Stimulated activated CD8-positive, alpha-beta memory T cell treated with anti-CD3 and anti-CD28 coated beads, Interleukin-12 subunit alpha, Interleukin-12 subunit beta, amount 100 ng/mL, for 24 hours (primary cell): ENCODE measurements at regions not wholly inside any gene's neighbourhood (a gene's known extent, or its start where the extent isn't known, plus 50 kb on each side); places are given as distances from the start of the nearest gene placed in this dataset.
"Not testable (repeated sequence)": the region's sequence is repeated elsewhere in the genome, so short reads cannot be mapped to it uniquely, and the experiment has no call there.

ENCODE experiments used
- DNase-seq: peaks from one replicate; pipeline ENCODE4 v3.0.0-alpha.2; 2020; ENCODE audit errors: extremely low read depth

DNA sequence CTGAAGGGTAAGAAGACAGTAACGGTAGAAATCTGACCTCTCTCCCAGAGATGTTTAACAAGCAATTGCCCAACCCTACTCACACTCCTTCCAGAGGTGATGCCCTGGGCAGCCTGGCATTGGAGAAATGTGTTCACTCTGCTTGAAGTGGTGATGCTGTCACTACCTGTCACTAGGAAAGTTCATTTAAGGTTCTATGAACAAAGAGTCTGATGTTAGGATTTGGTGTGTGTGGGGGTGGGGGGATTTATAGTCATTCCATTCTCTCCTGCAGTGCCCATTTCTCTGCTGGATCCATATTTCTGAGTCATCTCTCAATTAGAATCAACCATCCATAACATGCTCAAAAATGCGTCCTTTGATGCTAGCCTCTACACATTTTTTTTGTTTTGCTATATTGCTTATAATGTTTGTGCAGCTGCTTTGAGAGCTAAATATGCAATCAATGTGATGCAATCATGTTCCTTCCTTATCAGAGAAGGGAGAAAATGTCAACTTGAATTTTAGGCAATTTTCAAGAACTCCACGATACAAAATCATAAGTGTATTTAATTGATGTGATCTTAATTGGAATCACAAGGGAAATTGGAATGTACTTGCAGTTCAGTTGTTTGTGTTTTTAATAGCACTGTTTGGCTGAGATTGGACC lies 173.9 kb downstream of the DUSP10 start:
- no peak for DNase-seq

DNA sequence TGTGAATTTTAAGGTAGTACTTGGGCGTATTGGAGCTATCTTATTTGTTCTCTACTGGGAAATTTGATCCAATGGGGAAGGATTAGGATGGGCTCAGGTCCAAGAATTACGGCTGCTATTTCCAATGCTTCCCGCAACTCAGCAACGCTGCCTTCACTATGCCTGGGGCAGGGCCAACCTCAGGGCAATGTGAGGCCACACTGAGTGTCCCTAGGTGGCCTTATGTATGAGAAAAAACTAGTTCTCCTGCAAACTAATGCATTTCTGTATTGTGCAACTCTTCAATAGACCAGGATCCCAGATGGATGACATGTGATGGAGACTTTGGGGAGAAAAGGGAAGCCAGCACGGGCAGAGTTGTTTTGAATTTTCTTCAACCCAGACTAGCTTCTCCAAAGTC lies 168.1 kb downstream of the DUSP10 start:
- no peak for DNase-seq

DNA sequence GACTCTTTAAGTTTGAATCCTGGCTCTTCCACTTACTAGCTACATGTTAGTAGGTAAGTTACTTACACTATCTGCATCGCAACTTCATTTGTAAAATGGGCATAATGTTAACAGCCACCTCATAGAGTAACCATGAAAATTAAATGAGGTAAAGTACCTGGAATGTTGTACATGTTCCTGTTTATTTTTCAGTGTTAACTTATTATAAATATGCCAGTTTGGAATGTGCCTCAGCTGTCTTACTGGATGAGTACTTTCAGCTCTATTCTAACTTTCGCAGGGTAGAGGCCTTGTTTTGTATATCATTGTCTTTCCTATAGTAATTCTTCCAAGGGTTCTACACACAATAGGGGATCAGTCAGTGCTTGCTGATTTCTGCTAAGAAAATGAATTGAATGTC lies 167.4 kb downstream of the DUSP10 start:
- DNase-seq: no peak

DNA sequence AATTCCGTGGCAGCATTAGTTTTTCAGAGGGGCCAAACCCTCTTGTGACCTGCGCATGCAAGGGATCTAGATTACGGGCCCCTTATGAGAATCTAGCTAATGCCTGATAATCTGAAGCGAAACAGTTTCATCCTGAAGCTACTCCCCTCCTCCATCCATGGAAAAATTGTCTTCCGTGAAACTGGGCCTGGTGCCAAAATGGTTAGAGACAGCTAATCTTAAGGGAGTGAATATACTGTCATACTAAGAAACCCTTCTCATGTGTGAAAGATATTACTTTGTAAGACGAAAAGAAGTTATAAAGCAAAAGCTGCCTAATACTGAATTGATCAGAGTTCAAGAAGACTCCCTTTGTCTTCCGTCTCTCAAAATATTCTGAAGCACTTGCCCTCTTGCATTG lies 166.3 kb downstream of the DUSP10 start:
- no peak for DNase-seq

DNA sequence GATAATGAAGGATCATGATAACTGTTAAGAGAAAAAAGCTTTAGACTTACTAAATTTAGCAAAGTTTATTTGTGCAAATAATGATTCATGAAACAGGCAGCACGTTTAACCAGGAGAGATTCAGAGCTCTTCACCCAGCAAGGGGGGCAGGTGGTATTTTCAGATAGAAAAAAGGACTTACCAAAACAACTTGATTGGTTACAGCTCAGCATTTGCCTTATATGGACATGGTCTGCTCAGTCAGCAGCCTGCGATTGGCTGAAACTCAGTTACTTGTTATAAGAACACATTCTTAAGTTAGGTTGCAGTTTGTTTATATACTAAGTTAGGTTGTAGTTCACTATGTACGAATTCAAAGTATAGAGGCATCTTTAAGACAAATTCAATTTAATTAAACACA lies 165.6 kb downstream of the DUSP10 start:
- no peak for DNase-seq

DNA sequence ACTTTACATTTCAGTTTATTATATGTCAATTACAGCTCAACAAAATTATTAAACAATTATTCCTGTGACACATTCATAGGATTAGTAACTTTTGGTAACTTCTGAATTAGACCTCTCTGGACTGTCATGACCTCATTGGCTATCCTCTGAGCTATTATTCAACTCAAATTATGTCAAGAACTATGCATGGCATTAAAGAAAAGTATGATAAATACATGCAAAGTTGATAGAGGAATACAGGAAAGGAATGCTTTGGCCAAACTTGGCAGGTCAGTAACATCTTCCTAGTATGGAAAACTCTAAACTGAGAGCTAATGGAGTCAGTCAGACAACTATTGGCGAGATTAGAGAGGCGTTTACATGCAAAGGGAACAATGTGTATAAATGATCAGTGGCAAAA lies 158.4 kb downstream of the DUSP10 start:
- no peak for DNase-seq

DNA sequence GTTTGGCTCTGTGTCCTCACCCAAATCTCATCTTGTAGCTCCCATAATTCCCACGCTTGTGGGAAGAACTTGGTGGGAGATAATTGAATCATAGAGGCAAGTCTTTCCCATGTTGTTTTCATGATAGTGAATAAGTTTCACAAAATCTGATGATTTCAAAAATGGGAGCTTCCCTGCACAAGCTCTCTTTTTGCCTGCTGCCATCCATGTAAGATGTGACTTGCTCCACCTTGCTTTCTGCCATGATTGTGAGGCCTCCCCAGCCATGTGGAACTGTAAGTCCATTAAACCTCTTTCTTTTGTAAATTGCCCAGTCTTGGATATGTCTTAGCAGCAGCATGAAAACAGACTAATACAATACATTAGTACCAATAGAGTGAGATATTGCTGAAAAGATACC lies 154.9 kb downstream of the DUSP10 start:
- not testable (repeated sequence) for DNase-seq

DNA sequence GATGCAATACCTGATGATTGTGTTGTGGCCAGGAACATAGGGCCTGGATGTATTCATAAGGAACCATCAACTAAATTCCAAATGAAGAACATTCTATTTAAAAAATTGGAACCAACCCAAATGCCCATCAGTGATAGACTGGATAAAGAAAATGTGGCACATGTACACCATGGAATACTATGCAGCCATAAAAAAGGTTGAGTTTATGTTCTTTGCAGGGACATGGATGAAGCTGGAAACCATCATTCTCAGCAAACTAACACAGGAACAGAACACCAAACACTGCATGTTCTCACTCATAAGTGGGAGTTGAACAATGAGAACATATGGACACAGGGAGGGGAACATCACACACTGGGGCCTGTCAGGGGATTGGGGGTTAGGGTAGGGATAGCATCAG lies 150.6 kb downstream of the DUSP10 start:
- DNase-seq: not testable (repeated sequence)

DNA sequence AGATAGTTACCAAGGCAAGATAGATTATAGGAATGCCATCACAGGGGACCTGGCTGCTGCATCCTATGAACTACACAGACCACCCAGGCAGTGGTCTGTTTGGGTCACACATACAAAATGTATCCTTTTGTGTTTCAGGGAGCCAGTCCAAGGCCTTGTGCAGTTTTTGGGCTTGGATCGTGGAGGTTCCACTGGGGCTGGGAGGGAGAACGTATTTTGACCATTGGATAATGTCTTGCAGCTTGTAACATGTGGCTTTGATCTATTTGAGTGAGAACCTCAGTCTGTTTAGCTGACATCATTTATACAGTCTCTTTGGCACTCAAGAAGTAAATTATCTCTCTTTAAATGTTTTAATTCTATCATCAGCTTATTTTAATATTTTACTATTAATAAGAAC lies 147.3 kb downstream of the DUSP10 start:
- DNase-seq: no peak

DNA sequence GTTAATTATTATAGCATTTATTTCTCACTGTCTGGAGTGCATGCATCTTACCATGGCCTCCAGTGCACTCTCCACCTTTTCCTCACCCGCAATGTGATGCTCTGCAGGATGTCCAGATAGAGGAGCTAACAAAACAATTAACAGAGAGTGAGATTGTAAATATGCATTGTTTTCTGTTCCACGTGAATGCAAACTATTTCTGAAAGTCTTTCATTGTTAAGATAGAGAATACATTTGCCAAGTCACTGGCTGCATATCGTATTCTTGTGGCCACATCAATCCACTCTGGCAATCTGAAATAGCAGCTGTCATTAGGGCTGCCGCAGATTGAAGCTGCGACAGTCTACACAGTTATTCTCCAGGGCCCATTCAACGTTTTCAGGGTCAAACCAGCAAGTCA lies 143.8 kb downstream of the DUSP10 start:
- DNase-seq: no peak

DNA sequence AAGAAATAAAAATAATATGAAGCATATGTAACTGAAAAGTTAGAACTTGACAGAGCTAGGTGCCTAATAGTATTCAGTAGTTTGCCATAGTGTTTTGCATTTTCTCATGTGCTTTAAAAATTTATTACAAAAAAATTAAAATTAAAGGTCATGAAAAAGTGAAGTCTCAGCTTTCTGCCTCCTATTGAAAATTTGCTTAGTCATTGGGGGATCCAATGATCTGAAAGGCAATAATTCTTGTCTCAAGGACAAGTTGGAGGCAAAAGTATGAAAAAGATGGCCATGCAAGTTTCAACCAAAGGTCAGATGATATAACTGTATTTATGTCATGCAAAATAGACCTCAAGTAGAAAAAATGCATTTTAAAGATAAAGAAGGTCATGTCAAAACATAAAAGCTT lies 140.7 kb downstream of the DUSP10 start:
- no peak for DNase-seq

DNA sequence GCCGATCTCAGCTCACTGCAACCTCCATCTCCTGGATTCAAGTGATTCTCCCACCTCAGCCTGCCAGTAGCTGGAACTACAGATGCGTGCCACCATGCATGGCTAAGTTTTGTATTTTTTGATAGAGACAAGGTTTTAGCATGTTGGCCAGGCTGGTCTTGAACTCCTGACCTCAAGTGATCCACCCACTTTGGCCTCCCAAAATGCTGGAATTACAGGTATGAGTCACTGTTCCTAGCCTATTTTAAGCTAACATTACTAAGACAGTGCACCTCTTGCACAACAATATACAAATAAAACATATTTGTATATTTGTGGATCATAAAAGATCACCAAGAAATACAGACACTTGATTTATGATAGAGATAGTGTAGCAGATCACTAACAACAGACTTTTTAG lies 139.1 kb downstream of the DUSP10 start:
- DNase-seq: no peak

DNA sequence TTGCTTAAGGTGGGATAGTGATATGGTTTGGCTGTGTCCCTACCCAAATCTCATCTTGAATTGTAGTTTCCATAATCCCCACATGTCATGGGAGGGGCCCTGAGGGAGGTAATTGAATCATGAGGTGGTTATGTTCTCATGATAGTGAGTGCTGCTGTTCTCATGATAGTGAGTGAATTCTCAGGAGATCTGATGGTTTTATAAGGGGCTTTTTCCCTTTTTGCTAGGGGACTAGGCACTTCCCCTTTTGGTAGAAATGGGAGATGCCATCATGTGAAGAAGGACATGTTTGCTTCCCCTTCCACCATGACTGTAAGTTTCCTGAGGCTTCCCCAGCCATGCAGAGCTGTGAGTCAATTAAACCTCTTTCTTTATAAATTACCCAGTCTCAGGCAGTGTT lies 137.5 kb downstream of the DUSP10 start:
- not testable (repeated sequence) for DNase-seq

DNA sequence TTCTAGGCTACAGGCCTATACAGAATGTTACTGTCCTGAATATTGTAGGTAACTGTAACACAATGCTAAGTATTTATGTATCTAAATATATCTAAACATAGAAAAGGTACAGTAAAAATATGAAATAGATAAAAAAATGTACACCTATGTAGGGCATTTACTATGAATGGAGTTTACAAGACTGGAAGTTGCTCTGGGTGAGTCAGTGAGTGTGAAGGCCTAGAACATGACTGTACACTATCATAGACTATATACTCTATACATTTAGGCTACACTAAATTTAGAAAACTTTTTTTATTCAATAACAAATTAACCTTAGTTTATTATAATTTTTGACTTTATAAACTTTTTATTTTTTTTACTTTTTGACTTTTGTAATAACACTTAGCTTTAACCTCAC lies 136.9 kb downstream of the DUSP10 start:
- no peak for DNase-seq

DNA sequence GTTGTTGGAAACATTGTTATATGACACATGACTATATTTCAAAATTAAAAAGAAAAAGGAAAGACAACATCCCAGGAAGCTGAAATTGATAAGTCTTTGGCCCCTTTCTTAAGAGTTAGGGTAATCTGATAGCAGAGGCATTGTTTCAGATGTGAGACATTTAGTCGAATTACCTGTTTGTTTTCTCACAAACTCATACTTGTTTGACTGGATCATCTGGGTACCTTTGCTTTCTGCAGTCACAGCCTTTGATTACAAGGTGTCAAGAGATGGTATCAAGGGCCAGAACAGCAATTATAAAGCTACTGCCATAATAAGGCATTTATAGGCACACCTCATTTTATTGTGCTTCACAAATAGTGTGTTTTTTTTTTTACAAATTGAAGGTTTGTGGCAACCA lies 136.3 kb downstream of the DUSP10 start:
- DNase-seq: no peak

DNA sequence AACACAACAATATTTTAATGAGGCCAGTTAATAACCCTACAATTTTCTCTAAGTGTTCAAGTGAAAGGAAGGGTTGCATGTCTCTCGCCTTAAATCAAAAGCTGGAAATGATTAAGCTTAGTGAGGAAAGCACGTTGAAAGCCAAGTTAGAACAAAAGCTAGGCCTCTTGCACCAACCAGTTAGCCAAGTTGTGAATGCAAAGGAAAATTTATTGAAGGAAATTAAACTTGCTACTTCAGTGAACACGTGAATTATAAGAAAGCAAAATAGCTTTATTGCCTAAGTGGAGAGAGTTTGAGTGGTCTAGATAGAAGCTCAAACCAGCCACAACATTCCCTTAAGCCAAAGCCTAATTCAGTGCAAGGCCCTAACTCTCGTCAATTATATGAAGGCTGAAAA lies 135.6 kb downstream of the DUSP10 start:
- no peak for DNase-seq

DNA sequence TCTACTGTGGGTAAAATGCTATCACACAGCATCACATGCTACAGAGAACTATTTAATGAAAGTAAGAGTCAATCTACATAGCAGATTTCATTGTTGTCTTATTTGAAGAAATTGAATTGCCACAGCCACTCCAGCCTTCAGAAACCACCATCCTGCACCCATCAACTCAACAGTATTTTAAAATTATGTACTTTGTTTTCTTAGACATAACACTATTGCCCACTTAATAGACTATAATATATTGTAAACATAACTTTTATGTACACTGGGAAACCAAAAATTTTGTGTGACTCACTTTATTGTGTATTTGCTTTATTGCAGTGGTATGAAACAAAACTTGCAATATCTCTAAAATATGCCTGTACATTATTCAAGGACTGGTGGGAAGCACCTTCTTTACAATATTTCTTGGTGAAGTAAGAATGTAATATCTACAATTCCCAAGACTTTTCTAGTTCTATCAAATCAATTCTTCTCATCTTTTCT lies 133.0 kb downstream of the DUSP10 start:
- DNase-seq: no peak

DNA sequence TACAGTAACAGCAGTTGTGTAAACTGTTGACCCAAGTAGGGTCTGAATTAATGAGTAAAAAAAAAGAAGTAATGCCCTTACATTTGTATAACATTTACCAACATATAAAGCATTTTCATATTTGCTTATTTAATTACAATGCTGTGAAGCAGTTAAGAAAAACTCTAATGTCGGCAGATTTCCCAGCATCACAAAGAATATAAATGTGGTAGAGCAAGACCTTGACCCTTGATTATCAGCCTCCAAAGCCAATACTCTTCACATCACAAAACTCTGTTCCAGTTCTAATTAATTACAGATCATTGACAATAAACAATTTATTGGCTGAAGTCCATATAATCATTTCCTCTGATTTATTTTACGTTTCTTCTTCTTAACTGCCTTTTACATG lies 130.2 kb downstream of the DUSP10 start:
- DNase-seq: no peak

DNA sequence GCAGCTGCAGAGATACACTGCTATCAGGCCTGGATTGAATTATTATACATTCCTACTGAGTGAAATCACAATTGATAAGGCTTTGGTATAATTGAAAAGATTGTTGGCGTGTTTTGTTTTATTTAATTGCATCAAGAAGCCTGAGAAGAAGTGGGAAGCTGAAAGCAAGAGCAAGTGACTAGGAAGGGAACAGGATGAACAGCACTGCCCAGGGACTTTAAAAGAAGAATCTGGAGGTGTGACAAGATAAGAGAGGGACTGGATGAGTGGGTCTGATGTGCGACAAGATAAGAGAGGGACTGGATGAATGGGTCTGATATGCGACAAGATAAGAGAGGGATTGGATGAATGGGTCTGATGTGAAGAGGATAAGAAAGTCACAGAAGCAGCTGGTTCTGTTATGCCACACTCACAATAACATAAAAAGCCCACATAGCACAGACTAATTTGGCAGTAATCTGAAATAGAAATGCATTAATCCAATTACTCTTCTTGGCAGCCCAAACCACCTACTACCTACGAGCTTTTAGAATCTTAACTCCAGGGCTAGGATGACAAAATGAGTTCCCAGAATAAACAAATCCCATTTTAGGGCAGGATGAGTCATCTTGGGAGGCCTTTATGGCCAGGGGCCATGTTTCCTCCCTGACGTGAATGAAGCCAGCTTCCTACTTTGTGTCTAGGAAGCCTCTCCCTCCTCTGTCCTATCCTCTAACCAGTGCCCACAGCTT lies 129.7 kb downstream of the DUSP10 start:
- DNase-seq: no peak

DNA sequence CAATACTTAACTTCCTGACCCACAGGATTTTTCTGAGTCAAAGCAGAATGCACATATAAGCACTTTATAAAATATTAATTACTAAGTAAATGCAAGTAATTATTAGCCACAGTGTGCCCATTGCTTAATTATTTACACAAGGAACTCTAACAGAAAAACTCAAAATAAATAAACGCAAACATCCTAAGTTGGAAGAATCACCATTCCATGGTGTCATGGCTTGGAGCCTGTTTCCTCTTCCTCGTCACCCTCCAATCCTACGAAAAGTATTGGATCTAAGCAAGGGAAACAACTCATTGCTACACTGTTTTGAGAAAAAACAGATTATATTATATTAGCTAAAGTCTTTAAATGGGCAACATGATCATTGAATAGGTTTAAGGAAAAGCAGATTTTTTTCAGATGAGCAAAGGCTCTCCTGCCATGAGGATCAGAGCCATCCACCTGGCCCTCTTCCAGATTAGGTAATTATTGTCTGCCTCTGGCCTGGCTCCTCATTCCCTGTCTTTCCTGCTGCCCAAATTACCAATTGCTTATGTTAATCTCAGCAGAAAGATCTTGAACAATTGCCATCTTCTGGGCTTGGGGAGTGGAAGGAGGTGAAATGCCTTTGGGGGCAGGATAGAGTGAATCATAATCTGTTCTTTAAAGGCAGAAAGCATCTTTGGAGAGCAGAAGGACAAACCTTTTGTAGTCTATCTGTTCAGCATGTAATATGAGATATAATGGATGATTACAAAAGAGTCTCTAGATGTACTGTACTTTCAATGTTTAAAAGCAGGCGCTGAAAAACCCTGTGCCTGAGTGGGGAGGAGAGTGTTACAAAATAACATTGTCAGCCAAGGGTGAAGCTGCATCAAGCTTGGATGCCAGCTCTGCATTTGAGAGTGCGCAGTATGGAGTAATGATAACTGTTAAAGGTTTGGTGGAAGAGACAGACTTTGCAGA lies 121.2 kb downstream of the DUSP10 start:
- no peak for DNase-seq

DNA sequence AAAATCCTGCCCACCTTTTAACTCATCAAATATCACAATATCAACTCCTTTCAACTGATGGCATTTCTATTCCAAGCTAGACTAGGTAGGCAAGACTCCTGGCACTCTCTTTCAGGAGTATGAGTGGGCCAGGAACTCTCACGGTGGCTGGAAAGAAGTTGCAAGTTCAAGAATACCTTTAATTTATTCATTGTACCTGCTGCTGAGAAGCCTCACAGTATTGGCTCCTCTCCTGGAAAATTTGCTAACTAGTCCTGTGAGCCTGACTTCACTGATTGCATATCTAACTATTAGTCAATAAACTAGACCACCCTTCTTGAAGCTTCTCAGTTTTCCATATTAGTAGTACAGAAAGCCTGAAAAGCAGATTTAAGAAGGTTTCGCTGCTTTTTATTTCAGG lies 120.2 kb downstream of the DUSP10 start:
- DNase-seq: no peak

DNA sequence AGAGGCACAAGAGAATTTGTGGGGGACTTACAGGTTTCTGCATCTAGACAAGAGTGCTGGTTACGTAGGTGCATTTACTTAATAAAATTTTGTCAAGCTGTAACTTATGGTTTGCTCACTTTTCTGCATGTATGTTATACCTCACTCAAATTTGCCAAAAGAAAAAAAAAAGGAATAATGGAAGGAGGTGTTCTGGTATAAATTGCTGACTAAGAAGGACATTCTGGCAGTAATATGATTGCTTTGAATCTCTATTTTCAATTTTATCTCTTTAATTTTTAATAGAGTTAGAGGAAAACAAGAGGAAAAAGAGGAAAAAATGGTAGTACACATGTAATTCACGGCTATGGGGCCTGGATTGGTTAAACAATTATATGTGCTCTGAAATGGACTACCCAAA lies 119.5 kb downstream of the DUSP10 start:
- DNase-seq: no peak

DNA sequence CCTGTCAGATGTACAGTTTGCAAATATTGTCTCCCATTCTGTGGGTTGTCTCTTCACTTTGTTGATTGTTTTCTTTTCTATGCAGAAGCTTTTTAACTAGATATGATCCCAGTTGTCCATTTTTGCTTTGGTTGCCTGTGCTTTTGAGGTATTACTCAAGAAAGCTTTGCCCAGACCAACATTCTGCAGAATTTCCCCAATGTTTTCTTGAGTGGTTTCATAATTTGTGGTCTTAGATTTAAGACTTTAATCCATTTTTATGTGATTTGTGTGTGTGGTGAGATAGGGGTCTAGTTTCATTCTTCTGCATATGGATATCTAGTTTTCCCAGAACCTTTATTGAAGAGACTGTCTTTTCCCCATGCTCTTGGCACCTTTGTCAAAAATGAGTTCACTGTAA lies 116.9 kb downstream of the DUSP10 start:
- DNase-seq: no peak
